DMS114 treated with DMSO at 0.1 percent for 48 hours (cell line): ENCODE measurements at regions not wholly inside any gene's neighbourhood (a gene's known extent, or its start where the extent isn't known, plus 50 kb on each side); places are given as distances from the start of the nearest gene placed in this dataset.
"Not testable (repeated sequence)": the region's sequence is repeated elsewhere in the genome, so short reads cannot be mapped to it uniquely, and the experiment has no call there.

Experiments used
- DNase-seq: peaks from one replicate; lab custom pipeline; 2025; ENCODE audit not compliant: unreplicated experiment; lab: John Stamatoyannopoulos, UW

- DNase-seq, result no peak
Observed at GRCh38 chr1:174105086-174105485, 54.2 kb upstream of the RABGAP1L start.

GRCh38 chr1:174103766-174104165, 55.6 kb upstream of the RABGAP1L start:
- no peak for DNase-seq

- not testable (repeated sequence) for DNase-seq
Observed at GRCh38 chr1:174101976-174102375, 57.3 kb upstream of the RABGAP1L start.

- DNase-seq, result no peak
Observed at GRCh38 chr1:174097426-174097825, 61.9 kb upstream of the RABGAP1L start.

- not testable (repeated sequence) for DNase-seq
Observed at GRCh38 chr1:174093789-174094188, 65.5 kb upstream of the RABGAP1L start.

- no peak for DNase-seq
Observed at GRCh38 chr1:174090471-174090870, 68.3 kb upstream of the RC3H1 start.

GRCh38 chr1:174080819-174081218, 58.7 kb upstream of the RC3H1 start:
- DNase-seq, result no peak

- no peak for DNase-seq
Observed at GRCh38 chr1:174079796-174080195, 57.6 kb upstream of the RC3H1 start.

- not testable (repeated sequence) for DNase-seq
Observed at GRCh38 chr1:174078916-174079315, 56.8 kb upstream of the RC3H1 start.

GRCh38 chr1:174077749-174078490, 55.8 kb upstream of the RC3H1 start:
- no peak for DNase-seq

- no peak for DNase-seq
Observed at GRCh38 chr1:174075245-174075692, 53.1 kb upstream of the RC3H1 start.

GRCh38 chr1:174074757-174075156, 52.6 kb upstream of the RC3H1 start:
- peak; percentile 33 for DNase-seq

- DNase-seq, result no peak
Observed at GRCh38 chr1:174072581-174072980, 50.4 kb upstream of the RC3H1 start.
